GM12891 (cell line): ENCODE measurements at regions not wholly inside any gene's neighbourhood (a gene's known extent, or its start where the extent isn't known, plus 50 kb on each side); places are given as distances from the start of the nearest gene placed in this dataset.

Experiments used
- PAX5 ChIP-seq: IDR thresholded peaks from 2 replicates; pipeline ENCODE4 v1.6.1; 2011; ENCODE audit warnings: low read length, moderate library complexity, mild to moderate bottlenecking; ENCODE audit not compliant: insufficient read depth, severe bottlenecking
- POLR2A ChIP-seq: IDR thresholded peaks from 2 replicates; pipeline ENCODE4 v1.6.1; 2011; ENCODE audit warnings: low read depth, low read length, control low read depth
- POLR2AphosphoS5 ChIP-seq: IDR thresholded peaks from 2 replicates; pipeline ENCODE4 v1.6.1; 2011; ENCODE audit warnings: low read depth, low read length, control low read depth
- POU2F2 ChIP-seq: IDR thresholded peaks from 2 replicates; pipeline ENCODE4 v1.6.1; 2011; ENCODE audit warnings: low read depth, mild to moderate bottlenecking, control low read depth, low read length, moderate library complexity
- TAF1 ChIP-seq: IDR thresholded peaks from 2 replicates; pipeline ENCODE4 v1.6.1; 2011; ENCODE audit warnings: low read depth, low read length, control low read depth

- no peak for TF ChIP-seq POLR2A
- no peak for TF ChIP-seq POLR2AphosphoS5
- TF ChIP-seq POU2F2 = no peak
- no peak for TF ChIP-seq TAF1
- no peak for TF ChIP-seq PAX5
Measured at GRCh38 chr6:90938122-90938521, 351.2 kb upstream of the MAP3K7 start.
